Spleen (tissue), 7 donors: ENCODE measurements at regions not wholly inside any gene's neighbourhood (a gene's known extent, or its start where the extent isn't known, plus 50 kb on each side); places are given as distances from the start of the nearest gene placed in this dataset.

Source experiments
- CTCF ChIP-seq, 11 experiments: fragments of 200-600 bp in 7 of 11; fragments of 450-650 bp in 4 of 11; sonication (generic) in 4 of 11; IDR thresholded peaks in 8 of 11; conservative IDR thresholded peaks in 3 of 11; 1 replicate in 7 of 11; 2 replicates in 4 of 11; pipeline versions ENCODE4 v1.4.0 to v1.8.0; 2016 to 2021; ENCODE audit warnings: antibody characterized with exemption in 11 of 11, inconsistent platforms in 4 of 11, mild to moderate bottlenecking in 1 of 11
- POLR2A ChIP-seq, 3 donors: fragments of 450-650 bp; IDR thresholded peaks; one replicate each; pipeline ENCODE4 v1.5.1; 2017; ENCODE audit warnings: antibody characterized with exemption in 3 of 3, mild to moderate bottlenecking in 1 of 3
- donor health status: DM: no; HTN: no; CAD: no; lungs with moderate emphysema.
- donor health status: DM: no; HTN: no; CAD: no.
- donor health status: DM: no; HTN: no; CAD: no.

DNA sequence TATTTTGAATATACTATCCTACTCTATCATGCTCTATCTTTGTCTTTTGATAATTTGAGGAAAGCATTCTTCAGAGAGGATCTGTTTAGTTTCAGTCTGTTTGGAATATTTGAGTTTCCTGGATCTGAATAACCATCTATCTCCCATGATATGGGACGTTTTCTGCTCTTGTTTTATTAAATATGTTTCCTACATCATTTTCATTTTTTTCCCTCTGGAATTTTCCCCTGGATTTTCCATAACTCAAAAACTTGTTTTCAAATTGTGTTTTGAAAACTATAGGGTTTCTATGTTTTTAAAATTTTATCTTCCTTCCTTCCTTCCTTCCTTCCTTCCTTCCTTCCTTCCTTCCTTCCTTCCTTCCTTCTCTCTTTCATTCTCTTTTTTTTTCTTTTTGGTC, 974.2 kb downstream of the TMEM121 start:
- no peak for TF ChIP-seq CTCF (IDR thresholded peaks at IDR 0.05 in 8 of 11, conservative IDR thresholded peaks at IDR 0.05 in 3 of 11)
- no peak for TF ChIP-seq POLR2A (IDR thresholded peaks at IDR 0.05)
